ENCODE measurements at regions not wholly inside any gene's neighbourhood (a gene's known extent, or its start where the extent isn't known, plus 50 kb on each side); places are given as distances from the start of the nearest gene placed in this dataset.
"Not testable (repeated sequence)": the region's sequence is repeated elsewhere in the genome, so short reads cannot be mapped to it uniquely, and the experiment has no call there.

- TF ChIP-seq POLR2A (IDR thresholded peaks at IDR 0.05), result no peak
- TF ChIP-seq, protein P1, sequence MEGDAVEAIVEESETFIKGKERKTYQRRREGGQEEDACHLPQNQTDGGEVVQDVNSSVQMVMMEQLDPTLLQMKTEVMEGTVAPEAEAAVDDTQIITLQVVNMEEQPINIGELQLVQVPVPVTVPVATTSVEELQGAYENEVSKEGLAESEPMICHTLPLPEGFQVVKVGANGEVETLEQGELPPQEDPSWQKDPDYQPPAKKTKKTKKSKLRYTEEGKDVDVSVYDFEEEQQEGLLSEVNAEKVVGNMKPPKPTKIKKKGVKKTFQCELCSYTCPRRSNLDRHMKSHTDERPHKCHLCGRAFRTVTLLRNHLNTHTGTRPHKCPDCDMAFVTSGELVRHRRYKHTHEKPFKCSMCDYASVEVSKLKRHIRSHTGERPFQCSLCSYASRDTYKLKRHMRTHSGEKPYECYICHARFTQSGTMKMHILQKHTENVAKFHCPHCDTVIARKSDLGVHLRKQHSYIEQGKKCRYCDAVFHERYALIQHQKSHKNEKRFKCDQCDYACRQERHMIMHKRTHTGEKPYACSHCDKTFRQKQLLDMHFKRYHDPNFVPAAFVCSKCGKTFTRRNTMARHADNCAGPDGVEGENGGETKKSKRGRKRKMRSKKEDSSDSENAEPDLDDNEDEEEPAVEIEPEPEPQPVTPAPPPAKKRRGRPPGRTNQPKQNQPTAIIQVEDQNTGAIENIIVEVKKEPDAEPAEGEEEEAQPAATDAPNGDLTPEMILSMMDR (IDR thresholded peaks at IDR 0.05), result no peak
- H3K27ac ChIP-seq, result no peak overlapping the region
- DNase-seq, result no peak
- H3K4me1 ChIP-seq, result no peaks in the 10 kb centered on the region
- no peaks in the 10 kb centered on the region for H3K36me3 ChIP-seq
- no peaks in the 10 kb centered on the region for H3K27me3 ChIP-seq
- H3K4me3 ChIP-seq, result no peak overlapping the region
- H3K9me3 ChIP-seq, result no peaks in the 10 kb centered on the region
These were observed 634.1 kb upstream of the RBFOX1 start for GRCh38 chr16:6698548-6698947.

- Histone ChIP-seq H3K4me3 (no peak overlapping the region), H3K9me3 (no peaks in the 10 kb centered on the region), H3K4me1 (no peaks in the 10 kb centered on the region), H3K36me3 (no peaks in the 10 kb centered on the region), H3K27me3 (no peaks in the 10 kb centered on the region), H3K27ac (no peak overlapping the region)
- TF ChIP-seq, protein P1 (IDR thresholded peaks at IDR 0.05), result no peak
- no peak for TF ChIP-seq POLR2A (IDR thresholded peaks at IDR 0.05)
- DNase-seq, result no peak
These were observed 637.0 kb upstream of the RBFOX1 start for GRCh38 chr16:6695666-6696065.

GRCh38 chr16:6694636-6695035 is 638.0 kb upstream of the RBFOX1 start:
- Histone ChIP-seq H3K27me3 (no peaks in the 10 kb centered on the region), H3K4me3 (no peak overlapping the region), H3K4me1 (no peaks in the 10 kb centered on the region), H3K36me3 (no peaks in the 10 kb centered on the region), H3K9me3 (no peaks in the 10 kb centered on the region), H3K27ac (no peak overlapping the region)
- DNase-seq, result no peak
- no peak for TF ChIP-seq POLR2A (IDR thresholded peaks at IDR 0.05)

DNA sequence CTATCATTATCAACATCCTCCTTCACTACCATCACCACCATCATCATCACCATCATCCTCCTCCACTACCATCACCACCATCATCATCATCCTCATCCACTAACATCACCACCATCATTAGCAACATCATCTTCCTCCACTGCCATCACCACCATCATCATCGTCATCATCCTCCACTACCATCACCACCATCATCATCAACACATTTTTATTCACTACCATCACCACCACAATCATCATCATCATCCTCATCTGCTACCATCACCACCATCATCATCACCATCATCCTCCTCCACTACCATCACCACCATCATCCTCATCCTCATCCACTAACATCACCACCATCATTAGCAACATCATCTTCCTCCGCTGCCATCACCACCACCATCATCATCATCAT is 639.2 kb upstream of the RBFOX1 start:
- not testable (repeated sequence) for H3K27me3 ChIP-seq, H3K4me1 ChIP-seq, H3K36me3 ChIP-seq, H3K27ac ChIP-seq, H3K4me3 ChIP-seq, H3K9me3 ChIP-seq, DNase-seq

DNA sequence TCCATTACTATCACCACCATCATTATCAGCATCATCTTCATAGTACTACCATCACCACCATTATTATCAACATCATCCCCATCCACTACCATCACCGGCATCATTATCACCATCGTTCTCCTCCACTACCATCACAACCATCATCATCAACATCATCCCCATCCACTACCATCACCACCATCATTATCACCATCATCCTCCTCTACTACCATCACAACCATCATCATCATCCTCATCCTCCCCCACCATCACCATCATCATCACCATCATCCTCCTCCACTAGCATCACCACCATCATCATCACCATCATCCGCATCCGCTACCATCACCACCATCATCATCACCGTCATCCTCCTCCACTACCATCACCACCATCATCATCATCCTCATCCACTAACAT is 639.8 kb upstream of the RBFOX1 start:
- no peaks in the 10 kb centered on the region for H3K9me3 ChIP-seq
- DNase-seq, result no peak
- H3K27ac ChIP-seq, result no peak overlapping the region
- TF ChIP-seq, protein P1 (IDR thresholded peaks at IDR 0.05), result no peak
- no peak for TF ChIP-seq POLR2A (IDR thresholded peaks at IDR 0.05)
- no peak overlapping the region for H3K4me3 ChIP-seq
- no peaks in the 10 kb centered on the region for H3K4me1 ChIP-seq
- no peaks in the 10 kb centered on the region for H3K36me3 ChIP-seq
- H3K27me3 ChIP-seq, result no peaks in the 10 kb centered on the region

DNA sequence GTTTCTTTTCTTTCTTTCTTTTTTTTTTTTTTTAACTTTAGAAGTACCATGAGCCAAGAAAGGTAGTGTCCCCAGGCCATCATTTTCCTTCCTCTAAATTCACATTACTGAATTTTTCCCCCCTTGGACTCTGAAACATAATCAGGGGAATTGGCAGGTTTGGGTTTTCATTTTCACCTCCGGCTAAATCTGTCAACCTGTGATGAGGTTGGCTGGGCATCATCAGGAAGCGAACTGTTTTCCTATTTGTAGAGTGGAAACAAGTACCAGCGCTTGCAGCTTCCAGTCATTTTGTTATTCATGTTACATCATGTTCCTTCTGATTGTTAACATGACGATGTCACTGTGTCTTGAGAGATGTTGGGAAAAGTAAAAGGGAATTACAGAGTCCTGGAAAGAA is 641.9 kb upstream of the RBFOX1 start:
- no peak for DNase-seq
- TF ChIP-seq POLR2A (IDR thresholded peaks at IDR 0.05), result no peak
- TF ChIP-seq, protein P1 (IDR thresholded peaks at IDR 0.05), result no peak
- no peaks in the 10 kb centered on the region for H3K27me3 ChIP-seq

DNA sequence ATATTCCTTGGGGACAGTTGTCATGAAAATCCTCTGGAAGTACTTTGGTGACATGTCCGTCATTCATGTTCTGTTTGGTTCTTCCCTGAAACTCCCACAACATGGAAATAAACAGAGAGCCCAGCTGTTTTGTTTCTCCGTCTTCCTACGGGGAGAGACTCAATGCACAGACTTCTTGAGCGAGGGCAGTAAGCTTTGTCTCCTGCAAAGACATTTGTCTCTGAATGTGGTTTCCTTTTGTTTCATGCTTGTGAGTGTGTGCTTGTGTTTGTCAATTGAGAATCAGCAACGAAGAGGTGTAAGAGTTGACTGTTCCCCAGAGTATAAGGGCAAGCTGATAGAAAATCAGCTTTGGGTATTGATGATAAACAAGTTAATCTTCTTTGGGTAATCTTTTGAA is 643.0 kb upstream of the RBFOX1 start:
- H3K27me3 ChIP-seq, result no peaks in the 10 kb centered on the region
- TF ChIP-seq, protein P1 (IDR thresholded peaks at IDR 0.05), result no peak
- TF ChIP-seq POLR2A (IDR thresholded peaks at IDR 0.05), result no peak
- no peaks in the 10 kb centered on the region for H3K9me3 ChIP-seq
- no peaks in the 10 kb centered on the region for H3K36me3 ChIP-seq
- H3K27ac ChIP-seq, result no peak overlapping the region
- no peak overlapping the region for H3K4me3 ChIP-seq
- DNase-seq, result no peak
- H3K4me1 ChIP-seq, result no peaks in the 10 kb centered on the region

More for the DNA sequence above, 641.9 kb upstream of the RBFOX1 start:
- Histone ChIP-seq H3K36me3 (no peaks in the 10 kb centered on the region), H3K4me1 (no peaks in the 10 kb centered on the region), H3K27ac (no peak overlapping the region), H3K4me3 (no peak overlapping the region), H3K9me3 (no peaks in the 10 kb centered on the region)
